ENCODE measurements at regions not wholly inside any gene's neighbourhood (a gene's known extent, or its start where the extent isn't known, plus 50 kb on each side); places are given as distances from the start of the nearest gene placed in this dataset.
"Not testable (repeated sequence)": the region's sequence is repeated elsewhere in the genome, so short reads cannot be mapped to it uniquely, and the experiment has no call there.

- CTCF ChIA-PET, result no interaction called here
- TF ChIP-seq SP1 (IDR thresholded peaks at IDR 0.05), result no peak
- no peak for TF ChIP-seq BHLHE40 (IDR thresholded peaks at IDR 0.05; ENCODE audit: borderline replicate concordance)
- TF ChIP-seq ZNF384 (IDR thresholded peaks at IDR 0.05), result no peak
- no peak for TF ChIP-seq NFRKB (IDR thresholded peaks at IDR 0.05)
- no peak for TF ChIP-seq ELF4 (IDR thresholded peaks at IDR 0.05)
- TF ChIP-seq LEF1 (IDR thresholded peaks at IDR 0.05; ENCODE audit: borderline replicate concordance), result no peak
- no peak for TF ChIP-seq CTBP1 (IDR thresholded peaks at IDR 0.05; ENCODE audit: borderline replicate concordance)
- TF ChIP-seq HDGF (IDR thresholded peaks at IDR 0.05; ENCODE audit: borderline replicate concordance), result no peak
- no peak for TF ChIP-seq L3MBTL2 (conservative IDR thresholded peaks at IDR 0.05)
- POLR2A ChIA-PET, result no interaction called here
- no peak for DNase-seq (ENCODE audit: extremely low spot score)
These were observed 152.9 kb upstream of the ISL1 start for GRCh38 chr5:51230336-51230735.

- POLR2A ChIA-PET, result no interaction called here
- CTCF ChIA-PET, result interaction anchor here (0.5 kb wide), 1 partner anchor 742 kb away, joined by 5 read pairs; no protein-coding TSS in a partner anchor
- no peak for DNase-seq (ENCODE audit: extremely low spot score)
- no peak for TF ChIP-seq NFRKB (IDR thresholded peaks at IDR 0.05)
- TF ChIP-seq TARDBP (IDR thresholded peaks at IDR 0.05), result no peak
- no peak for TF ChIP-seq SP1 (IDR thresholded peaks at IDR 0.05)
- no peak for TF ChIP-seq HDGF (IDR thresholded peaks at IDR 0.05; ENCODE audit: borderline replicate concordance)
- no peak for TF ChIP-seq CTBP1 (IDR thresholded peaks at IDR 0.05; ENCODE audit: borderline replicate concordance)
- no peak for TF ChIP-seq BHLHE40 (IDR thresholded peaks at IDR 0.05; ENCODE audit: borderline replicate concordance)
- no peak for TF ChIP-seq ZNF384 (IDR thresholded peaks at IDR 0.05)
- no peak for TF ChIP-seq ARNT (IDR thresholded peaks at IDR 0.05)
- TF ChIP-seq FOXK2 (IDR thresholded peaks at IDR 0.05), result no peak
- no peak for TF ChIP-seq PKNOX1 (IDR thresholded peaks at IDR 0.05)
- no peak for TF ChIP-seq L3MBTL2 (conservative IDR thresholded peaks at IDR 0.05)
- TF ChIP-seq FOXA1 (IDR thresholded peaks at IDR 0.05), result no peak
- TF ChIP-seq SUZ12 (IDR thresholded peaks at IDR 0.05), result no peak
- TF ChIP-seq LEF1 (IDR thresholded peaks at IDR 0.05; ENCODE audit: borderline replicate concordance), result no peak
- TF ChIP-seq FOXM1 (IDR thresholded peaks at IDR 0.05; ENCODE audit: borderline replicate concordance), result no peak
- no peak for TF ChIP-seq ELF4 (IDR thresholded peaks at IDR 0.05)
These were observed 140.8 kb upstream of the ISL1 start for GRCh38 chr5:51242456-51242855.

GRCh38 chr5:51250957-51251356 is 132.3 kb upstream of the ISL1 start:
- CTCF ChIA-PET; POLR2A ChIA-PET; DNase-seq (ENCODE audit: extremely low spot score): not testable (repeated sequence)

GRCh38 chr5:51271261-51271660 is 112.0 kb upstream of the ISL1 start:
- ChIA-PET POLR2A (no interaction called here), CTCF (no interaction called here)
- TF ChIP-seq ELF4 (IDR thresholded peaks at IDR 0.05), result no peak
- TF ChIP-seq CTBP1 (IDR thresholded peaks at IDR 0.05; ENCODE audit: borderline replicate concordance), result no peak
- no peak for TF ChIP-seq FOXA1 (IDR thresholded peaks at IDR 0.05)
- no peak for DNase-seq (ENCODE audit: extremely low spot score)

- TF ChIP-seq LEF1 (IDR thresholded peaks at IDR 0.05; ENCODE audit: borderline replicate concordance), result no peak
- no peak for TF ChIP-seq FOXA1 (IDR thresholded peaks at IDR 0.05)
- TF ChIP-seq SUZ12 (IDR thresholded peaks at IDR 0.05), result no peak
- TF ChIP-seq HDGF (IDR thresholded peaks at IDR 0.05; ENCODE audit: borderline replicate concordance), result no peak
- TF ChIP-seq PKNOX1 (IDR thresholded peaks at IDR 0.05), result no peak
- TF ChIP-seq CTBP1 (IDR thresholded peaks at IDR 0.05; ENCODE audit: borderline replicate concordance), result no peak
- TF ChIP-seq NFRKB (IDR thresholded peaks at IDR 0.05), result no peak
- TF ChIP-seq ARNT (IDR thresholded peaks at IDR 0.05), result no peak
- TF ChIP-seq ZNF384 (IDR thresholded peaks at IDR 0.05), result no peak
- TF ChIP-seq ELF4 (IDR thresholded peaks at IDR 0.05), result no peak
- TF ChIP-seq TARDBP (IDR thresholded peaks at IDR 0.05), result no peak
- no peak for TF ChIP-seq SP1 (IDR thresholded peaks at IDR 0.05)
- no peak for TF ChIP-seq FOXM1 (IDR thresholded peaks at IDR 0.05; ENCODE audit: borderline replicate concordance)
- TF ChIP-seq BHLHE40 (IDR thresholded peaks at IDR 0.05; ENCODE audit: borderline replicate concordance), result no peak
- no peak for TF ChIP-seq L3MBTL2 (conservative IDR thresholded peaks at IDR 0.05)
- CTCF ChIA-PET, result interaction anchor here (0.7 kb wide), 1 partner anchor 100 kb away, joined by 3 read pairs; no protein-coding TSS in a partner anchor
- POLR2A ChIA-PET, result no interaction called here
- DNase-seq (ENCODE audit: extremely low spot score), result no peak
These were observed 110.2 kb upstream of the ISL1 start for GRCh38 chr5:51273021-51273420.

- POLR2A ChIA-PET, result no interaction called here
- no peak for TF ChIP-seq PKNOX1 (IDR thresholded peaks at IDR 0.05)
- no peak for TF ChIP-seq SP1 (IDR thresholded peaks at IDR 0.05)
- TF ChIP-seq NFRKB (IDR thresholded peaks at IDR 0.05), result no peak
- TF ChIP-seq TARDBP (IDR thresholded peaks at IDR 0.05), result no peak
- TF ChIP-seq ZNF384 (IDR thresholded peaks at IDR 0.05), result no peak
- no peak for TF ChIP-seq FOXK2 (IDR thresholded peaks at IDR 0.05)
- no peak for TF ChIP-seq ELF4 (IDR thresholded peaks at IDR 0.05)
- TF ChIP-seq ARNT (IDR thresholded peaks at IDR 0.05), result no peak
- TF ChIP-seq L3MBTL2 (conservative IDR thresholded peaks at IDR 0.05), result no peak
- TF ChIP-seq LEF1 (IDR thresholded peaks at IDR 0.05; ENCODE audit: borderline replicate concordance), result no peak
- TF ChIP-seq BHLHE40 (IDR thresholded peaks at IDR 0.05; ENCODE audit: borderline replicate concordance), result no peak
- no peak for TF ChIP-seq CTBP1 (IDR thresholded peaks at IDR 0.05; ENCODE audit: borderline replicate concordance)
- TF ChIP-seq FOXA1 (IDR thresholded peaks at IDR 0.05), result no peak
- TF ChIP-seq SUZ12 (IDR thresholded peaks at IDR 0.05), result no peak
- DNase-seq (ENCODE audit: extremely low spot score), result no peak
- CTCF ChIA-PET, result interaction anchor here (0.7 kb wide), 1 partner anchor 99 kb away, joined by 3 read pairs; no protein-coding TSS in a partner anchor
These were observed 109.4 kb upstream of the ISL1 start for GRCh38 chr5:51273871-51274270.

- ChIA-PET CTCF (no interaction called here), POLR2A (no interaction called here)
- no peak for TF ChIP-seq BHLHE40 (IDR thresholded peaks at IDR 0.05; ENCODE audit: borderline replicate concordance)
- no peak for TF ChIP-seq FOXA1 (IDR thresholded peaks at IDR 0.05)
- no peak for TF ChIP-seq L3MBTL2 (conservative IDR thresholded peaks at IDR 0.05)
- TF ChIP-seq HDGF (IDR thresholded peaks at IDR 0.05; ENCODE audit: borderline replicate concordance), result no peak
- TF ChIP-seq CTBP1 (IDR thresholded peaks at IDR 0.05; ENCODE audit: borderline replicate concordance), result no peak
- no peak for DNase-seq (ENCODE audit: extremely low spot score)
These were observed 107.8 kb upstream of the ISL1 start for GRCh38 chr5:51275428-51275827.
